K562 (cell line): ENCODE measurements at regions not wholly inside any gene's neighbourhood (a gene's known extent, or its start where the extent isn't known, plus 50 kb on each side); places are given as distances from the start of the nearest gene placed in this dataset.

Experiments used
- ATAC-seq: fragments of 200-7000 bp; cut with Tn5 transposase; 3 replicates; pipeline ENCODE4 v1.9.1; 2020; ENCODE audit warnings: moderate library complexity
- BruUV-seq: library from RNA; stranded (reverse); fragments of 400-500 nt; replicated peaks from 2 replicates; lab custom pipeline; 2021; lab: Mats Ljungman, UMichigan
- CTCF ChIA-PET: fragments of 300-600 bp; formaldehyde crosslinking; extraction: SDS; loops from one replicate; lab custom pipeline; 2021; ENCODE audit warnings: low intra/inter-chr PET ratio; lab: Yijun Ruan, JAX
- POLR2A ChIA-PET: fragments of 300-600, 350-650 bp; sonication (Branson Sonifier 250); formaldehyde crosslinking; extraction: SDS; loops from one replicate; lab custom pipeline; 2021; ENCODE audit warnings: antibody characterized with exemption, inconsistent platforms; lab: Yijun Ruan, JAX
- DNase-seq, 4 experiments: peaks; one replicate each; pipeline versions ENCODE4 v3.0.0 to v3.0.0-alpha.2; 2011 to 2018; ENCODE audit warnings: low spot score in 3 of 4, mixed read lengths in 3 of 4; ENCODE audit errors: extremely low read depth in 1 of 4
- FAIRE-seq: peaks from 2 replicates; lab custom pipeline; 2011; peaks lifted over from hg19 to GRCh38; lab: Jason Lieb, UNC
- H2AFZ ChIP-seq: 2 replicates; pipeline ENCODE4 v1.6.0; 2011; ENCODE audit warnings: low read depth, low read length, control low read depth, inconsistent platforms
- H3K27ac ChIP-seq: fragments of 200-600 bp; 3 replicates; pipeline ENCODE4 v1.8.0; 2011; ENCODE audit warnings: low read depth, mild to moderate bottlenecking, control low read depth, inconsistent platforms, low read length, moderate library complexity, mixed read lengths; ENCODE audit errors: extremely low read depth
- H3K27me3 ChIP-seq, 2 experiments: fragments of 300-600 bp in 1 of 2; 2 replicates in 1 of 2; 3 replicates in 1 of 2; pipeline versions ENCODE4 v1.6.0 to v1.8.0; 2011; ENCODE audit warnings: inconsistent platforms in 2 of 2, low read length in 2 of 2, mild to moderate bottlenecking in 1 of 2, mixed read lengths in 1 of 2, moderate library complexity in 1 of 2; ENCODE audit not compliant: control insufficient read depth in 2 of 2, insufficient read depth in 2 of 2
- H3K36me3 ChIP-seq: fragments of 300-600 bp; 3 replicates; pipeline ENCODE4 v1.8.0; 2011; ENCODE audit warnings: mild to moderate bottlenecking, low read length, inconsistent platforms; ENCODE audit not compliant: control insufficient read depth, insufficient read depth
- H3K4me1 ChIP-seq, 2 experiments: fragments of 200-600 bp in 1 of 2; replicated peaks in 1 of 2; 2 replicates in 1 of 2; 3 replicates in 1 of 2; pipeline versions ENCODE4 v1.5.1 to v1.8.0; 2011; ENCODE audit warnings: inconsistent platforms in 2 of 2, low read length in 2 of 2, mild to moderate bottlenecking in 1 of 2, mixed read lengths in 1 of 2, moderate library complexity in 1 of 2; ENCODE audit not compliant: control insufficient read depth in 2 of 2, insufficient read depth in 2 of 2
- H3K4me2 ChIP-seq: 2 replicates; pipeline ENCODE4 v1.6.1; 2011; ENCODE audit warnings: low read length, control low read depth, inconsistent platforms, mixed read lengths; ENCODE audit not compliant: insufficient read depth
- H3K4me3 ChIP-seq: fragments of 200-600 bp; sonication (generic), shearing (Covaris generic); 2 replicates; pipeline ENCODE4 v1.5.1; 2016; ENCODE audit warnings: control low read depth, inconsistent platforms
- H3K79me2 ChIP-seq: fragments of 200-600 bp; 3 replicates; pipeline ENCODE4 v1.8.0; 2011; ENCODE audit warnings: low read length, inconsistent platforms; ENCODE audit not compliant: control insufficient read depth, insufficient read depth
- H3K9ac ChIP-seq, 2 experiments: 2 replicates each; pipeline versions ENCODE4 v1.6.0 to v1.6.1; 2011; ENCODE audit warnings: low read depth in 2 of 2, low read length in 2 of 2, control low read depth in 1 of 2, inconsistent platforms in 1 of 2, mild to moderate bottlenecking in 1 of 2, mixed read lengths in 1 of 2; ENCODE audit not compliant: insufficient read depth in 1 of 2
- H3K9me1 ChIP-seq: one replicate; pipeline ENCODE4 v1.6.0; 2011; ENCODE audit warnings: inconsistent platforms, mild to moderate bottlenecking, low read length, moderate library complexity; ENCODE audit not compliant: control insufficient read depth, insufficient read depth
- H3K9me3 ChIP-seq: replicated peaks from 2 replicates; pipeline ENCODE4 v1.5.1; 2011; ENCODE audit warnings: low read depth, low read length, inconsistent platforms; ENCODE audit not compliant: control insufficient read depth, insufficient read depth
- H4K20me1 ChIP-seq: replicated peaks from 2 replicates; pipeline ENCODE4 v1.6.1; 2011; ENCODE audit warnings: low read length, inconsistent platforms, mixed read lengths; ENCODE audit not compliant: control insufficient read depth, insufficient read depth
- BACH1 ChIP-seq: fragments of 200-800 bp; sonication (Bioruptor generic); IDR thresholded peaks from 2 replicates; pipeline ENCODE4 v1.6.1; 2016; ENCODE audit warnings: missing genetic modification characterization, missing compliant biosample characterization
- CBFB ChIP-seq: sonication (generic); formaldehyde crosslinking; IDR thresholded peaks from 2 replicates; pipeline ENCODE4 v1.4.0; 2020; ENCODE audit warnings: mild to moderate bottlenecking, missing genetic modification reagents
- CHD4 ChIP-seq: fragments of 200-600 bp; sonication (generic); IDR thresholded peaks from 3 replicates; pipeline ENCODE4 v1.6.1; 2012; ENCODE audit warnings: low read depth, mild to moderate bottlenecking, mixed read lengths, low read length, inconsistent platforms; ENCODE audit not compliant: insufficient read depth, insufficient replicate concordance, poor library complexity, severe bottlenecking
- ESRRA ChIP-seq: fragments of 450-650 bp; IDR thresholded peaks from 2 replicates; pipeline ENCODE4 v1.6.1; 2014; ENCODE audit warnings: low read depth, mild to moderate bottlenecking, moderate library complexity, borderline replicate concordance
- HDAC1 ChIP-seq, 2 experiments: fragments of 450-650 bp; IDR thresholded peaks; 2 replicates each; pipeline ENCODE4 v1.6.1; 2016 to 2017; ENCODE audit warnings: inconsistent platforms in 1 of 2, mild to moderate bottlenecking in 1 of 2, moderate library complexity in 1 of 2
- PRPF4 ChIP-seq: fragments of 200-400 bp; formaldehyde crosslinking; IDR thresholded peaks from one replicate; pipeline ENCODE4 v1.6.1; 2017; ENCODE audit warnings: low read length, low read depth, mild to moderate bottlenecking; ENCODE audit not compliant: insufficient read depth, poor library complexity, severe bottlenecking
- RAD51 ChIP-seq: fragments of 450-650 bp; IDR thresholded peaks from 2 replicates; pipeline ENCODE4 v1.7.1; 2016; ENCODE audit warnings: low read depth, mild to moderate bottlenecking, borderline replicate concordance
- SNAPC5 ChIP-seq: fragments of 250-450 bp; sonication (Bioruptor Pico); IDR thresholded peaks from 2 replicates; pipeline ENCODE4 v1.8.0; 2021; ENCODE audit warnings: moderate library complexity, mild to moderate bottlenecking, inconsistent platforms
- THRB ChIP-seq: fragments of 450-650 bp; formaldehyde crosslinking; conservative IDR thresholded peaks from 2 replicates; pipeline ENCODE4 v1.4.0; 2022; ENCODE audit warnings: mild to moderate bottlenecking, missing genetic modification characterization
- ZNF232 ChIP-seq: sonication (generic); formaldehyde crosslinking; IDR thresholded peaks from 2 replicates; pipeline ENCODE4 v1.8.0; 2022; ENCODE audit warnings: mild to moderate bottlenecking, missing genetic modification reagents
- ZNF282 ChIP-seq: sonication (generic); formaldehyde crosslinking; IDR thresholded peaks from 2 replicates; pipeline ENCODE4 v1.8.1; 2023; ENCODE audit warnings: missing genetic modification reagents
- ZNF507 ChIP-seq: conservative IDR thresholded peaks from 2 replicates; pipeline ENCODE4 v1.6.1; 2017; ENCODE audit warnings: missing genetic modification characterization, missing compliant biosample characterization
- ZNF589 ChIP-seq: fragments of 200-800 bp; sonication (Bioruptor generic); IDR thresholded peaks from 2 replicates; pipeline ENCODE4 v1.6.1; 2016; ENCODE audit warnings: low read depth, missing genetic modification characterization, missing compliant biosample characterization
- ZNF75A ChIP-seq: fragments of 450-650 bp; formaldehyde crosslinking; IDR thresholded peaks from 2 replicates; pipeline ENCODE4 v1.4.0; 2020; ENCODE audit warnings: mild to moderate bottlenecking
- WGBS: fragments of 100-300 bp; shearing (Covaris generic); methylation state at CpG from one replicate; pipeline ENCODE4 v1.1.6; 2016; ENCODE audit warnings: low coverage, mixed read lengths; ENCODE audit not compliant: insufficient coverage; ENCODE audit errors: missing lambda C conversion rate; 5-methylcytosine and 5-hydroxymethylcytosine counted together
- in situ Hi-C: fragments of 300-500 bp; cut with MboI; formaldehyde crosslinking; loops from 4 replicates; pipeline ENCODE4 v1.15.0; 2018; ENCODE audit warnings: inconsistent platforms, mixed read lengths
- intact Hi-C: fragments of 100-400 bp; cut with micrococcal nuclease; formaldehyde crosslinking; loops from 2 replicates; pipeline ENCODE4 v1.14.2; 2022
- TF ChIP-seq, protein P1 (sequence below): fragments of 250-450 bp; sonication (Bioruptor Pico); IDR thresholded peaks from 2 replicates; pipeline ENCODE4 v1.8.0; 2021; ENCODE audit warnings: moderate library complexity, mild to moderate bottlenecking, inconsistent platforms

- DNase-seq (no peak), ATAC-seq (no peak), FAIRE-seq (no peak)
- TF ChIP-seq CHD4 (no peak), ZNF507 (tag) (no peak), SNAPC5 (CRISPR knock-in tag) (no peak), ZNF75A (CRISPR knock-in tag) (no peak), ZNF589 (CRISPR knock-in tag) (no peak), ZNF282 (no peak)
- Histone ChIP-seq H3K4me2 (no peak overlapping the region), H3K79me2 (no peaks in the 10 kb centered on the region), H3K27ac (no peak overlapping the region), H3K9me3 (no peaks in the 10 kb centered on the region), H3K9me1 (no peaks in the 10 kb centered on the region), H3K9ac (no peak overlapping the region), H2AFZ (no peak overlapping the region), H3K4me3 (no peak overlapping the region), H3K36me3 (no peaks in the 10 kb centered on the region), H3K27me3 (no peaks in the 10 kb centered on the region), H4K20me1 (no peaks in the 10 kb centered on the region), H3K4me1 (no peaks in the 10 kb centered on the region)
- CTCF ChIA-PET, result no interaction called here
- BruUV-seq, result no TSS peak
- intact Hi-C loops, result no loop called here
- 0% methylated on average over 1 of the region's 1 CpG for WGBS
- POLR2A ChIA-PET, result no interaction called here
- in situ Hi-C loops, result no loop called here
Measured at GRCh38 chr7:79964463-79964862, 170.2 kb upstream of the GNAI1 start.

DNA sequence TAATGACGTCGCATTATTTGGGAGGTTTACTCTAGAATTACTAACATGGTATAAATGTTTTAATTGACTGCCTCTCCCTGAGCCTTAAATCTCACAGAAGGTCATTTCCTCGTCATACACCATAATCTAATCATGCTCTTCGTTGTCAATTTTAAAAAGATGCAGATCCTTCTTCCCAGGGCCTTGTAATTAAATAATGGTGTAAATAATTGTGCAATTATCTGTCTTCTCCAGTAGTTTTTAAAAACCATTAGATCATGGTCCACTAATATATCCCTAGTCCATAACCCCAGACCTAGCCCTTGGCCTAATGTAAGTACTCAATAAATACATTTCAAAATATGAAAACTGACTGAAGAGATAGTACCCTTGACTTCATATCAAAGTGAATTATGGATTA, 181.5 kb upstream of the GNAI1 start:
- Histone ChIP-seq H3K4me1 (no peaks in the 10 kb centered on the region), H3K79me2 (no peaks in the 10 kb centered on the region), H3K27me3 (no peaks in the 10 kb centered on the region), H3K9ac (no peak overlapping the region), H3K9me1 (no peaks in the 10 kb centered on the region), H3K27ac (no peak overlapping the region), H2AFZ (no peak overlapping the region), H3K36me3 (no peaks in the 10 kb centered on the region), H3K9me3 (no peaks in the 10 kb centered on the region), H3K4me2 (no peak overlapping the region), H4K20me1 (no peaks in the 10 kb centered on the region), H3K4me3 (no peak overlapping the region)
- ChIA-PET POLR2A (no interaction called here), CTCF (no interaction called here)
- FAIRE-seq (no peak), ATAC-seq (no peak), DNase-seq (no peak)
- TF ChIP-seq, protein P1, sequence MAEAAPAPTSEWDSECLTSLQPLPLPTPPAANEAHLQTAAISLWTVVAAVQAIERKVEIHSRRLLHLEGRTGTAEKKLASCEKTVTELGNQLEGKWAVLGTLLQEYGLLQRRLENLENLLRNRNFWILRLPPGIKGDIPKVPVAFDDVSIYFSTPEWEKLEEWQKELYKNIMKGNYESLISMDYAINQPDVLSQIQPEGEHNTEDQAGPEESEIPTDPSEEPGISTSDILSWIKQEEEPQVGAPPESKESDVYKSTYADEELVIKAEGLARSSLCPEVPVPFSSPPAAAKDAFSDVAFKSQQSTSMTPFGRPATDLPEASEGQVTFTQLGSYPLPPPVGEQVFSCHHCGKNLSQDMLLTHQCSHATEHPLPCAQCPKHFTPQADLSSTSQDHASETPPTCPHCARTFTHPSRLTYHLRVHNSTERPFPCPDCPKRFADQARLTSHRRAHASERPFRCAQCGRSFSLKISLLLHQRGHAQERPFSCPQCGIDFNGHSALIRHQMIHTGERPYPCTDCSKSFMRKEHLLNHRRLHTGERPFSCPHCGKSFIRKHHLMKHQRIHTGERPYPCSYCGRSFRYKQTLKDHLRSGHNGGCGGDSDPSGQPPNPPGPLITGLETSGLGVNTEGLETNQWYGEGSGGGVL (CRISPR knock-in tag), result no peak
- TF ChIP-seq THRB (CRISPR knock-in tag) (no peak), ZNF232 (CRISPR knock-in tag) (no peak), BACH1 (tag) (no peak), CBFB (CRISPR knock-in tag) (no peak), HDAC1 (IDR thresholded peaks at IDR 0.05) (no peak), ESRRA (no peak), PRPF4 (no peak), RAD51 (no peak)
- intact Hi-C loops, result no loop called here
- BruUV-seq, result no TSS peak
- 0% methylated on average over 4 of the region's 4 CpGs for WGBS
- in situ Hi-C loops, result no loop called here
